ENCODE measurements at regions not wholly inside any gene's neighbourhood (a gene's known extent, or its start where the extent isn't known, plus 50 kb on each side); places are given as distances from the start of the nearest gene placed in this dataset.

DNA sequence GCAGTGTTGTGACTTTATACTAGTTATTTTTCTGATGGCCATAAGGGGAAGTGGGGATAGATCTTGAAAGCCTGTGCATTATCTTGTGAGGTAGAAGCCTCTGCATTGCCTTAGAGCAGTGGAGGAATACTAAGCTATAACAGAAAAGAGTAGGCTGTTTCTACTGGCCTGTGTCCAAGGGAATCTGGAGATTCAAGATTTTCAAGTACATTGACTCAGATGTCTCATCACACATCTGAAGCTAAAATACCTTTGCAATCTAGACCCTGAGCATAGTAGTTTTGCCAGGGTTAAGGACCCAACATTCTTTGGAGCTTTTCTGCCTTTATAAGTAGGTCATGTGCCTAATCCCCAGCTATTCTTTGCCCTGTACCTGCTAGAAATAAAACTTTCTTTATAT lies 272.3 kb downstream of the TENT5A start:
- no peak overlapping the region for H3K27ac ChIP-seq
- no peaks in the 10 kb centered on the region for H3K9me3 ChIP-seq
- intact Hi-C loops (cut with DNase I), result no loop called here
- no peak for TF ChIP-seq POLR2AphosphoS5 (IDR thresholded peaks at IDR 0.05)
- TF ChIP-seq, protein P1, sequence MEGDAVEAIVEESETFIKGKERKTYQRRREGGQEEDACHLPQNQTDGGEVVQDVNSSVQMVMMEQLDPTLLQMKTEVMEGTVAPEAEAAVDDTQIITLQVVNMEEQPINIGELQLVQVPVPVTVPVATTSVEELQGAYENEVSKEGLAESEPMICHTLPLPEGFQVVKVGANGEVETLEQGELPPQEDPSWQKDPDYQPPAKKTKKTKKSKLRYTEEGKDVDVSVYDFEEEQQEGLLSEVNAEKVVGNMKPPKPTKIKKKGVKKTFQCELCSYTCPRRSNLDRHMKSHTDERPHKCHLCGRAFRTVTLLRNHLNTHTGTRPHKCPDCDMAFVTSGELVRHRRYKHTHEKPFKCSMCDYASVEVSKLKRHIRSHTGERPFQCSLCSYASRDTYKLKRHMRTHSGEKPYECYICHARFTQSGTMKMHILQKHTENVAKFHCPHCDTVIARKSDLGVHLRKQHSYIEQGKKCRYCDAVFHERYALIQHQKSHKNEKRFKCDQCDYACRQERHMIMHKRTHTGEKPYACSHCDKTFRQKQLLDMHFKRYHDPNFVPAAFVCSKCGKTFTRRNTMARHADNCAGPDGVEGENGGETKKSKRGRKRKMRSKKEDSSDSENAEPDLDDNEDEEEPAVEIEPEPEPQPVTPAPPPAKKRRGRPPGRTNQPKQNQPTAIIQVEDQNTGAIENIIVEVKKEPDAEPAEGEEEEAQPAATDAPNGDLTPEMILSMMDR (IDR thresholded peaks at IDR 0.05), result no peak
- no peak for TF ChIP-seq POLR2A (IDR thresholded peaks at IDR 0.05)
- no peaks in the 10 kb centered on the region for H3K4me1 ChIP-seq (replicated peaks)
- no peaks in the 10 kb centered on the region for H3K36me3 ChIP-seq
- no peak for DNase-seq (ENCODE audit: low spot score)
- no peak overlapping the region for H3K4me3 ChIP-seq
- H3K27me3 ChIP-seq (replicated peaks; ENCODE audit: insufficient read depth), result no peaks in the 10 kb centered on the region

DNA sequence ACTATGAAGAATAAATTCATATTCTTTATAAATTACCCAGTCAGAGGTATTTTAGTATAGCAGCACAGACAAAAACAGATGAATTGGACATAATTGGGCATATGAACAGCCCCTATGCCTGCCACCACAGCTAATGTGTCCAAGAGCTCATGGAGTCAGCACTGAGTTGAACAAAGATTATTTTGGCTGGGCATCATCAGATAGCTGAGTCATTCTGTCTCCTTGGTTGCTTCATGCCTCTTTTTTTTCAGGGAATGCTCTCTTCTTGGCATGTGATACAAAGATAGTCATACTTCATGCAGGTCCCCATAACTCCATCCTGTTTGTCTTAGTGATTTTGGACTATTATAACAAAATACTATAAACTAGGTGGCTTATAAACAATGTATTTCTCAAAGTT lies 275.6 kb downstream of the TENT5A start:
- H3K9me3 ChIP-seq, result no peaks in the 10 kb centered on the region
- H3K4me3 ChIP-seq, result no peak overlapping the region
- no peaks in the 10 kb centered on the region for H3K36me3 ChIP-seq
- H3K27ac ChIP-seq, result no peak overlapping the region
- DNase-seq (ENCODE audit: low spot score), result no peak
- no peaks in the 10 kb centered on the region for H3K27me3 ChIP-seq (replicated peaks; ENCODE audit: insufficient read depth)
- H3K4me1 ChIP-seq (replicated peaks), result no peaks in the 10 kb centered on the region
- TF ChIP-seq, protein P1 (IDR thresholded peaks at IDR 0.05), result no peak
- TF ChIP-seq POLR2AphosphoS5 (IDR thresholded peaks at IDR 0.05) (no peak), POLR2A (IDR thresholded peaks at IDR 0.05) (no peak)
- intact Hi-C loops (cut with DNase I), result no loop called here

DNA sequence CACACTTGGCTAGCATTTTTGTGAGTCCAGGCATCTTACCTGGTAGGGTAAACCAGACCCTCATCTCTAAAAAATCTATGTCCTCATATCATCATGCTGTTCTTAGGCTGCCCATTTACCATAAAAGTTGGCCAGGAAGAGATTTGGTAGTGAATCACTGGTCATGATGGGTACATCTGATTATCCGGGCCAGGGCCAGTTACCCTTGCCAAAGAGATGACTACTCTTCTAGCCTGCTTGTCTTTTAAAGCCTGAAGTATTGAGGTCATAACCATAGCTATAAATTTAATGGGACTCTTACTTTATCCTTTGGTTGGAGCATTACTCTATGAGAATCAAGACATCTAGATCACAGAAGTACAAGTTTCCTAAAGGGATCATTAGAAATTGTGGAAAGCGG lies 276.8 kb downstream of the TENT5A start:
- DNase-seq (ENCODE audit: low spot score), result no peak

DNA sequence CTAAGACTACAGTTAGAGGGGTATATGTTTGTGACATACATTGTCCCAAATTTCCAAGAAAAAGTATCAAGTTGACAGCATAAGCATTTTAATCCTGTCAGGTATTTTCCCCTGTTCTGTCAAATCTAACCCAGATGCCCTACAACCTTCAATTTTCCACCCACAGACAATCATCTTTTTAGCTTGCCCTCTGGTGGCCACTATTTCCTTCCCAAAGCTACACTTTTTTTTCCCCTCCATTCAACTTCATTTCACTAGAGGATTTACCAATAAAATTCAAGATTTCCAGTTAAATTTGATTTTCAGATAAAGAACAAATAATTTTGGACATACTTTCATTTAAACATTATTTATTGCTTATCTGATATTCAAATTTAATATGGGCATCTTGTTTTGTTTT lies 286.6 kb downstream of the TENT5A start:
- H3K27ac ChIP-seq, result no peak overlapping the region
- DNase-seq (ENCODE audit: low spot score), result no peak
- H3K4me1 ChIP-seq (replicated peaks), result no peaks in the 10 kb centered on the region
- H3K36me3 ChIP-seq, result no peaks in the 10 kb centered on the region
- no peaks in the 10 kb centered on the region for H3K27me3 ChIP-seq (replicated peaks; ENCODE audit: insufficient read depth)
- TF ChIP-seq, protein P1 (IDR thresholded peaks at IDR 0.05), result peak in 1 of 4 experiments; percentile 24
- TF ChIP-seq POLR2A (IDR thresholded peaks at IDR 0.05) (no peak), POLR2AphosphoS5 (IDR thresholded peaks at IDR 0.05) (no peak)
- no peaks in the 10 kb centered on the region for H3K9me3 ChIP-seq
- intact Hi-C loops (cut with DNase I), result no loop called here
- H3K4me3 ChIP-seq, result no peak overlapping the region

More for the DNA sequence above, 276.8 kb downstream of the TENT5A start:
- no peaks in the 10 kb centered on the region for H3K36me3 ChIP-seq
- H3K27me3 ChIP-seq (replicated peaks; ENCODE audit: insufficient read depth), result no peaks in the 10 kb centered on the region
- H3K4me1 ChIP-seq (replicated peaks), result no peaks in the 10 kb centered on the region
- no peak overlapping the region for H3K4me3 ChIP-seq
- no peak overlapping the region for H3K27ac ChIP-seq
- intact Hi-C loops (cut with DNase I), result no loop called here
- TF ChIP-seq POLR2AphosphoS5 (IDR thresholded peaks at IDR 0.05), result no peak
- TF ChIP-seq POLR2A (IDR thresholded peaks at IDR 0.05), result no peak
- TF ChIP-seq, protein P1 (IDR thresholded peaks at IDR 0.05), result no peak
- H3K9me3 ChIP-seq, result no peaks in the 10 kb centered on the region
- 98% methylated on average over 2 of the region's 2 CpGs for WGBS

DNA sequence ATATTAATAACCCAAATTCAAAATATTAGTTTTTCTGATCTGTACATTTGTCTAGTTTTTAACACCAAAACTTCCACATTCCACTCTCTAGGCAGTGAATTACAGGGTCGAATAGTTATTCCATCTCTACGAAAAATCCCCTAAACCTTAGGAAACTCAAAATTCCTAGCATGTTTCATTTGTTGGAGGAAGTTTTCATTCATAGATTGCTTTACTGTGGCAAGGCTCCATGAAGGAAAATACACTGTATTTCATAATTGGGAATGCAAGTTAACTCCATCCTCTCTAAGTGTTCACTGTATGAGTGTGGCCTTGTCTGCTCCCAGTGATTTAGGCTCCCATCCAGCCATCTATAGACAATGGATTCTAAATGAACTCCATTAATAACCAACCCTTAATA lies 296.1 kb downstream of the TENT5A start:
- Histone ChIP-seq H3K27me3 (replicated peaks; ENCODE audit: insufficient read depth) (no peaks in the 10 kb centered on the region), H3K4me3 (no peak overlapping the region), H3K27ac (no peak overlapping the region), H3K9me3 (no peaks in the 10 kb centered on the region), H3K4me1 (replicated peaks) (no peaks in the 10 kb centered on the region), H3K36me3 (no peaks in the 10 kb centered on the region)
- 88% methylated on average over 2 of the region's 2 CpGs for WGBS
- no peak for DNase-seq (ENCODE audit: low spot score)
- intact Hi-C loops (cut with DNase I), result no loop called here
- TF ChIP-seq POLR2A (IDR thresholded peaks at IDR 0.05) (no peak), POLR2AphosphoS5 (IDR thresholded peaks at IDR 0.05) (no peak)
- TF ChIP-seq, protein P1 (IDR thresholded peaks at IDR 0.05), result no peak

Data from prostate gland (tissue), 2 donors.